ENCODE measurements at regions not wholly inside any gene's neighbourhood (a gene's known extent, or its start where the extent isn't known, plus 50 kb on each side); places are given as distances from the start of the nearest gene placed in this dataset.

DNA sequence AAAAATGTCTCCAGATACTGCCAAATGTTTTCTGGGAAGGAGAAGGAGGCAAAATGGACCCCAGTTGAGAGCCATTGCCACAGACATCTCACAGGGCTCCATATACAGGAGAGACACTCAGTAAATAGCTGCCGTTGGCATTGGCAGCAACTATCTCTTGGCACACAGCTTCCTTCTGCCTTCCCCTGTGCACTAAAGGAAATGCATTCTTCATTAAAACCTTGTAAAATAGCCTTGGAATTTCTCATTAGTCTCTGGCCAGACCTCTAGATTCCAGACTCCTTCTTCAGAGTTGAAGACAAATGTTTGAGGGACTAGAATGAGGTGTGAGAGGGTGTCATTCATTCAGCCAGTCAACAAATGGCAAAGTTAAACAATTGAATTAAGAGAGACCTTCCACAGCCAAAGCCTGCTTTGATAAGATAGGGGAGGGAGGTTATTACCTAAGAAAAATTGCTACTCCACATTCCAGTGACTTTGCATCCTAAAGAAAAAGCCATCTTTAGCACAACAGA lies 223.9 kb upstream of the HS3ST3A1 start:
- no peaks in the 10 kb centered on the region for H3K79me2 ChIP-seq (ENCODE audit: control insufficient read depth, insufficient read depth, low read length)
- H2AFZ ChIP-seq (ENCODE audit: insufficient read depth, low read depth, low read length, poor library complexity, severe bottlenecking), result no peak overlapping the region
- H3K27me3 Mint-ChIP-seq, result no peaks in the 10 kb centered on the region
- 89% methylated on average over 1 of the region's 1 CpG for WGBS (ENCODE audit: insufficient coverage)
- intact Hi-C loops (cut with micrococcal nuclease), result no loop called here
- DNase-seq (no peak), ATAC-seq (ENCODE audit: low read depth) (no peak)
- no peak overlapping the region for H3K27ac ChIP-seq (ENCODE audit: low read length in 2 of 2)
- H3K36me3 ChIP-seq (replicated peaks in 1 of 2; ENCODE audit: control extremely low read depth in 1 of 2, control insufficient read depth in 1 of 2, extremely low read depth in 1 of 2, insufficient read depth in 2 of 2, low read length in 1 of 2), result no peaks in the 10 kb centered on the region
- H3K9me3 ChIP-seq (ENCODE audit: control extremely low read depth in 1 of 3, control insufficient read depth in 2 of 3, insufficient read depth in 1 of 3, low read length in 2 of 3), result peaks cover 0 to 3% (median 1%) of the 10 kb centered on the region in 3 donors
- POLR2A ChIA-PET, result no interaction called here
- CTCF ChIA-PET, result no interaction called here
- H3K27me3 ChIP-seq (replicated peaks in 1 of 4; ENCODE audit: control extremely low read depth in 1 of 4, control insufficient read depth in 3 of 4, insufficient read depth in 4 of 4, low read length in 3 of 4), result no peaks in the 10 kb centered on the region
- no peak overlapping the region for H3K4me3 ChIP-seq (ENCODE audit: control extremely low read depth in 1 of 5, extremely low read depth in 1 of 5, insufficient read depth in 1 of 5, low read depth in 2 of 5, low read length in 4 of 5)
- no peak overlapping the region for H3K4me2 ChIP-seq (replicated peaks; ENCODE audit: low read depth, low read length, poor library complexity, severe bottlenecking)
- no peaks in the 10 kb centered on the region for H3K4me1 Mint-ChIP-seq
- no peak overlapping the region for H3K27ac Mint-ChIP-seq
- H3K9ac ChIP-seq (ENCODE audit: low read length), result no peak overlapping the region
- TF ChIP-seq EZH2 (IDR thresholded peaks at IDR 0.05; ENCODE audit: borderline replicate concordance, insufficient read depth, low read depth, low read length, poor library complexity, severe bottlenecking), result no peak
- TF ChIP-seq, protein P1, sequence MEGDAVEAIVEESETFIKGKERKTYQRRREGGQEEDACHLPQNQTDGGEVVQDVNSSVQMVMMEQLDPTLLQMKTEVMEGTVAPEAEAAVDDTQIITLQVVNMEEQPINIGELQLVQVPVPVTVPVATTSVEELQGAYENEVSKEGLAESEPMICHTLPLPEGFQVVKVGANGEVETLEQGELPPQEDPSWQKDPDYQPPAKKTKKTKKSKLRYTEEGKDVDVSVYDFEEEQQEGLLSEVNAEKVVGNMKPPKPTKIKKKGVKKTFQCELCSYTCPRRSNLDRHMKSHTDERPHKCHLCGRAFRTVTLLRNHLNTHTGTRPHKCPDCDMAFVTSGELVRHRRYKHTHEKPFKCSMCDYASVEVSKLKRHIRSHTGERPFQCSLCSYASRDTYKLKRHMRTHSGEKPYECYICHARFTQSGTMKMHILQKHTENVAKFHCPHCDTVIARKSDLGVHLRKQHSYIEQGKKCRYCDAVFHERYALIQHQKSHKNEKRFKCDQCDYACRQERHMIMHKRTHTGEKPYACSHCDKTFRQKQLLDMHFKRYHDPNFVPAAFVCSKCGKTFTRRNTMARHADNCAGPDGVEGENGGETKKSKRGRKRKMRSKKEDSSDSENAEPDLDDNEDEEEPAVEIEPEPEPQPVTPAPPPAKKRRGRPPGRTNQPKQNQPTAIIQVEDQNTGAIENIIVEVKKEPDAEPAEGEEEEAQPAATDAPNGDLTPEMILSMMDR (IDR thresholded peaks at IDR 0.05), result no peak
- H3K9me3 Mint-ChIP-seq (ENCODE audit: insufficient read depth), result peaks cover 3% of the 10 kb centered on the region
- H3K4me3 Mint-ChIP-seq, result no peak overlapping the region
- H3K4me1 ChIP-seq (ENCODE audit: control insufficient read depth in 2 of 2, insufficient read depth in 2 of 2, low read length in 2 of 2), result no peaks in the 10 kb centered on the region
- H4K20me1 ChIP-seq (ENCODE audit: control insufficient read depth, insufficient read depth, low read length, poor library complexity, severe bottlenecking), result no peaks in the 10 kb centered on the region

DNA sequence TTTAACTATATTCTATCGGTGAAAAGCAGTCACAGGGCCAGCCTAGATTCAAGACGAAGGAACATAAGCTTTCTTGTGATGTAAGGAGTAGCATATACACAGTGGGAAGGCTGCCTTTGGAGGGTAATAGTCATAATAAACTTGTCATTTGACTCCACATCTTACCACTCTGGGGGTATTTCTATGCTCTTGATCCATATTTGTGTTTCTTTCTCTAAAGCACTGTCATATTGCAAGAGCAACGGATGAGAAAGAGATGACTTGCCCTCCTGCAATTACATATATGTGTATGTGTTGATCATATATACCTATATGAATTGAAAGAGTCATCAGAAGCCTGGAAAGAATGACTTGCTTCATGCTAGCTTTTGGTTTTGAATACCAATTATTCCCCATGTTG lies 225.4 kb upstream of the HS3ST3A1 start:
- Histone ChIP-seq H3K36me3 (replicated peaks in 1 of 2; ENCODE audit: control extremely low read depth in 1 of 2, control insufficient read depth in 1 of 2, extremely low read depth in 1 of 2, insufficient read depth in 2 of 2, low read length in 1 of 2) (no peaks in the 10 kb centered on the region), H3K4me2 (replicated peaks; ENCODE audit: low read depth, low read length, poor library complexity, severe bottlenecking) (no peak overlapping the region), H3K79me2 (ENCODE audit: control insufficient read depth, insufficient read depth, low read length) (no peaks in the 10 kb centered on the region), H3K27me3 (replicated peaks in 1 of 4; ENCODE audit: control extremely low read depth in 1 of 4, control insufficient read depth in 3 of 4, insufficient read depth in 4 of 4, low read length in 3 of 4) (no peaks in the 10 kb centered on the region), H3K9me3 (ENCODE audit: control extremely low read depth in 1 of 3, control insufficient read depth in 2 of 3, insufficient read depth in 1 of 3, low read length in 2 of 3) (peaks cover 0 to 3% (median 1%) of the 10 kb centered on the region in 3 donors), H3K27ac (ENCODE audit: low read length in 2 of 2) (no peak overlapping the region), H3K4me1 (ENCODE audit: control insufficient read depth in 2 of 2, insufficient read depth in 2 of 2, low read length in 2 of 2) (no peaks in the 10 kb centered on the region), H4K20me1 (ENCODE audit: control insufficient read depth, insufficient read depth, low read length, poor library complexity, severe bottlenecking) (no peaks in the 10 kb centered on the region), H3K4me3 (ENCODE audit: control extremely low read depth in 1 of 5, extremely low read depth in 1 of 5, insufficient read depth in 1 of 5, low read depth in 2 of 5, low read length in 4 of 5) (no peak overlapping the region), H3K9ac (ENCODE audit: low read length) (no peak overlapping the region), H2AFZ (ENCODE audit: insufficient read depth, low read depth, low read length, poor library complexity, severe bottlenecking) (no peak overlapping the region)
- Mint-ChIP-seq H3K4me3 (no peak overlapping the region), H3K9me3 (ENCODE audit: insufficient read depth) (peaks cover 3% of the 10 kb centered on the region), H3K27ac (no peak overlapping the region), H3K27me3 (no peaks in the 10 kb centered on the region), H3K4me1 (no peaks in the 10 kb centered on the region)
- TF ChIP-seq, protein P1 (IDR thresholded peaks at IDR 0.05), result no peak
- TF ChIP-seq EZH2 (IDR thresholded peaks at IDR 0.05; ENCODE audit: borderline replicate concordance, insufficient read depth, low read depth, low read length, poor library complexity, severe bottlenecking), result no peak
- WGBS (ENCODE audit: insufficient coverage), result no CpG with 5 or more reads among the region's 3 CpGs
- CTCF ChIA-PET, result no interaction called here
- DNase-seq (no peak), ATAC-seq (ENCODE audit: low read depth) (no peak)
- POLR2A ChIA-PET, result no interaction called here
- intact Hi-C loops (cut with micrococcal nuclease), result no loop called here

All from B cell (primary cell).